ENCODE measurements at regions not wholly inside any gene's neighbourhood (a gene's known extent, or its start where the extent isn't known, plus 50 kb on each side); places are given as distances from the start of the nearest gene placed in this dataset.

GRCh38 chr1:209412566-209412965 is 170.9 kb upstream of the CAMK1G start:
- no peaks in the 10 kb centered on the region for H3K4me1 ChIP-seq (ENCODE audit: insufficient read depth, low read length)
- no peak overlapping the region for H2AFZ ChIP-seq (ENCODE audit: low read depth, low read length)
- peaks cover 9% of the 10 kb centered on the region for H3K27me3 ChIP-seq (ENCODE audit: insufficient read depth, low read length, poor library complexity)
- no peak for ATAC-seq (ENCODE audit: insufficient read depth, low read depth)
- H3K9me3 ChIP-seq (ENCODE audit: insufficient read depth, low read length, severe bottlenecking) = no peaks in the 10 kb centered on the region
- no peak overlapping the region for H3K4me3 ChIP-seq (ENCODE audit: low read depth in 1 of 2, low read length in 2 of 2)
- H3K9ac ChIP-seq (ENCODE audit: low read depth, low read length) = no peak overlapping the region
- no peaks in the 10 kb centered on the region for H4K20me1 ChIP-seq (ENCODE audit: insufficient read depth, low read length)
- TF ChIP-seq EZH2 (IDR thresholded peaks at IDR 0.05; ENCODE audit: borderline replicate concordance, low read depth, low read length, severe bottlenecking) = no peak
- no peak for TF ChIP-seq CTCF (IDR thresholded peaks at IDR 0.05; ENCODE audit: borderline replicate concordance, extremely low read depth, low read length, poor library complexity, severe bottlenecking)
- no peak overlapping the region for H3K27ac ChIP-seq (ENCODE audit: low read length)
- H3K4me2 ChIP-seq (ENCODE audit: insufficient read depth, low read length) = no peak overlapping the region
- H3K79me2 ChIP-seq (ENCODE audit: insufficient read depth, low read length) = no peaks in the 10 kb centered on the region
- DNase-seq = no peak
- H3K36me3 ChIP-seq (ENCODE audit: insufficient read depth, low read length) = no peaks in the 10 kb centered on the region

GRCh38 chr1:209413062-209413461 is 170.5 kb upstream of the CAMK1G start:
- DNase-seq (no peak), ATAC-seq (ENCODE audit: insufficient read depth, low read depth) (no peak)
- H3K27ac ChIP-seq (ENCODE audit: low read length) = no peak overlapping the region
- no peak overlapping the region for H3K4me2 ChIP-seq (ENCODE audit: insufficient read depth, low read length)
- H2AFZ ChIP-seq (ENCODE audit: low read depth, low read length) = no peak overlapping the region
- H3K4me1 ChIP-seq (ENCODE audit: insufficient read depth, low read length) = no peaks in the 10 kb centered on the region
- no peaks in the 10 kb centered on the region for H4K20me1 ChIP-seq (ENCODE audit: insufficient read depth, low read length)
- H3K79me2 ChIP-seq (ENCODE audit: insufficient read depth, low read length) = no peaks in the 10 kb centered on the region
- no peaks in the 10 kb centered on the region for H3K9me3 ChIP-seq (ENCODE audit: insufficient read depth, low read length, severe bottlenecking)
- TF ChIP-seq CTCF (IDR thresholded peaks at IDR 0.05; ENCODE audit: borderline replicate concordance, extremely low read depth, low read length, poor library complexity, severe bottlenecking) (no peak), EZH2 (IDR thresholded peaks at IDR 0.05; ENCODE audit: borderline replicate concordance, low read depth, low read length, severe bottlenecking) (no peak)
- no peaks in the 10 kb centered on the region for H3K36me3 ChIP-seq (ENCODE audit: insufficient read depth, low read length)
- peaks cover 9% of the 10 kb centered on the region for H3K27me3 ChIP-seq (ENCODE audit: insufficient read depth, low read length, poor library complexity)
- H3K4me3 ChIP-seq (ENCODE audit: low read depth in 1 of 2, low read length in 2 of 2) = no peak overlapping the region
- no peak overlapping the region for H3K9ac ChIP-seq (ENCODE audit: low read depth, low read length)

GRCh38 chr1:209414803-209415329 is 168.6 kb upstream of the CAMK1G start:
- Histone ChIP-seq H2AFZ (ENCODE audit: low read depth, low read length) (no peak overlapping the region), H3K4me3 (ENCODE audit: low read depth in 1 of 2, low read length in 2 of 2) (no peak overlapping the region), H3K4me2 (ENCODE audit: insufficient read depth, low read length) (no peak overlapping the region), H3K79me2 (ENCODE audit: insufficient read depth, low read length) (no peaks in the 10 kb centered on the region), H4K20me1 (ENCODE audit: insufficient read depth, low read length) (no peaks in the 10 kb centered on the region), H3K27me3 (ENCODE audit: insufficient read depth, low read length, poor library complexity) (peaks cover 9% of the 10 kb centered on the region), H3K9me3 (ENCODE audit: insufficient read depth, low read length, severe bottlenecking) (no peaks in the 10 kb centered on the region), H3K36me3 (ENCODE audit: insufficient read depth, low read length) (no peaks in the 10 kb centered on the region), H3K9ac (ENCODE audit: low read depth, low read length) (no peak overlapping the region), H3K27ac (ENCODE audit: low read length) (no peak overlapping the region), H3K4me1 (ENCODE audit: insufficient read depth, low read length) (no peaks in the 10 kb centered on the region)
- ATAC-seq (ENCODE audit: insufficient read depth, low read depth) = no peak
- TF ChIP-seq CTCF (IDR thresholded peaks at IDR 0.05; ENCODE audit: borderline replicate concordance, extremely low read depth, low read length, poor library complexity, severe bottlenecking) = no peak
- TF ChIP-seq EZH2 (IDR thresholded peaks at IDR 0.05; ENCODE audit: borderline replicate concordance, low read depth, low read length, severe bottlenecking) = no peak
- no peak for DNase-seq

GRCh38 chr1:209416039-209416438 is 167.5 kb upstream of the CAMK1G start:
- Histone ChIP-seq H3K9ac (ENCODE audit: low read depth, low read length) (no peak overlapping the region), H3K36me3 (ENCODE audit: insufficient read depth, low read length) (no peaks in the 10 kb centered on the region), H3K4me1 (ENCODE audit: insufficient read depth, low read length) (no peaks in the 10 kb centered on the region), H3K27ac (ENCODE audit: low read length) (no peak overlapping the region), H3K9me3 (ENCODE audit: insufficient read depth, low read length, severe bottlenecking) (no peaks in the 10 kb centered on the region), H3K79me2 (ENCODE audit: insufficient read depth, low read length) (no peaks in the 10 kb centered on the region), H3K4me3 (ENCODE audit: low read depth in 1 of 2, low read length in 2 of 2) (no peak overlapping the region), H3K4me2 (ENCODE audit: insufficient read depth, low read length) (no peak overlapping the region), H3K27me3 (ENCODE audit: insufficient read depth, low read length, poor library complexity) (peaks cover 8% of the 10 kb centered on the region), H4K20me1 (ENCODE audit: insufficient read depth, low read length) (no peaks in the 10 kb centered on the region), H2AFZ (ENCODE audit: low read depth, low read length) (no peak overlapping the region)
- ATAC-seq (ENCODE audit: insufficient read depth, low read depth) = no peak
- TF ChIP-seq CTCF (IDR thresholded peaks at IDR 0.05; ENCODE audit: borderline replicate concordance, extremely low read depth, low read length, poor library complexity, severe bottlenecking) (no peak), EZH2 (IDR thresholded peaks at IDR 0.05; ENCODE audit: borderline replicate concordance, low read depth, low read length, severe bottlenecking) (no peak)
- DNase-seq = no peak

Measured in DND-41 (cell line).